GM13976 (cell line): ENCODE measurements at regions not wholly inside any gene's neighbourhood (a gene's known extent, or its start where the extent isn't known, plus 50 kb on each side); places are given as distances from the start of the nearest gene placed in this dataset.
A peak's percentile ranks its signal among the peaks of the same experiment; 100 is the strongest.

Source experiments
- DNase-seq: peaks from one replicate; pipeline ENCODE4 v3.0.0; 2012; ENCODE audit warnings: low spot score
- in situ Hi-C: fragments of 300-500 bp; cut with MboI; formaldehyde crosslinking; loops from one replicate; pipeline ENCODE4 v1.12.0; 2022; ENCODE audit warnings: low sequenced_read_pairs, mixed read lengths, inconsistent platforms; ENCODE audit not compliant: unreplicated experiment
- TF ChIP-seq, protein P1 (sequence below): IDR thresholded peaks from 2 replicates; pipeline ENCODE4 v1.5.1; 2012; ENCODE audit warnings: borderline replicate concordance, mild to moderate bottlenecking; ENCODE audit not compliant: insufficient read depth; ENCODE audit errors: extremely low read depth, missing control alignments, control extremely low read depth

DNA sequence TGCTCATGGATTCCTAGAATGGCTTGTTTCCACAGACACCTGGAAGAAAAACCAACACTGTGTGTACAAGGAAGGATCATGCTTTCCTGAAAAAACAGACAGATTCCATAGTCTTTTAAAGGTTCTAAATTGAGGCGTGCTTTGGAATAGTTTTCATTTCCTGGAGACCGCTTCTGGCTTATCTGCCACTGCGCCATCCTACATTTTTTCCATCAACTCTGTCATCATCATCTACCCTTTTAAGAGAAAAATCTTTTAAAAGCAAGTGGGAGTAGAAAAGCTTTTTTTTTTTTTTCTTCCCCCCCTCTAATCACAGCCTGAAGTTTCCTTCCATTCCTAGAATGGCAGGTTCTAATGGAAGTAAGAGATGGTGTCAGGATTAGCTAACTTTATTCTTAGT is 379.4 kb upstream of the C2CD4B start:
- in situ Hi-C loops: no loop called here
- no peak for DNase-seq
- TF ChIP-seq, protein P1, sequence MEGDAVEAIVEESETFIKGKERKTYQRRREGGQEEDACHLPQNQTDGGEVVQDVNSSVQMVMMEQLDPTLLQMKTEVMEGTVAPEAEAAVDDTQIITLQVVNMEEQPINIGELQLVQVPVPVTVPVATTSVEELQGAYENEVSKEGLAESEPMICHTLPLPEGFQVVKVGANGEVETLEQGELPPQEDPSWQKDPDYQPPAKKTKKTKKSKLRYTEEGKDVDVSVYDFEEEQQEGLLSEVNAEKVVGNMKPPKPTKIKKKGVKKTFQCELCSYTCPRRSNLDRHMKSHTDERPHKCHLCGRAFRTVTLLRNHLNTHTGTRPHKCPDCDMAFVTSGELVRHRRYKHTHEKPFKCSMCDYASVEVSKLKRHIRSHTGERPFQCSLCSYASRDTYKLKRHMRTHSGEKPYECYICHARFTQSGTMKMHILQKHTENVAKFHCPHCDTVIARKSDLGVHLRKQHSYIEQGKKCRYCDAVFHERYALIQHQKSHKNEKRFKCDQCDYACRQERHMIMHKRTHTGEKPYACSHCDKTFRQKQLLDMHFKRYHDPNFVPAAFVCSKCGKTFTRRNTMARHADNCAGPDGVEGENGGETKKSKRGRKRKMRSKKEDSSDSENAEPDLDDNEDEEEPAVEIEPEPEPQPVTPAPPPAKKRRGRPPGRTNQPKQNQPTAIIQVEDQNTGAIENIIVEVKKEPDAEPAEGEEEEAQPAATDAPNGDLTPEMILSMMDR: no peak

DNA sequence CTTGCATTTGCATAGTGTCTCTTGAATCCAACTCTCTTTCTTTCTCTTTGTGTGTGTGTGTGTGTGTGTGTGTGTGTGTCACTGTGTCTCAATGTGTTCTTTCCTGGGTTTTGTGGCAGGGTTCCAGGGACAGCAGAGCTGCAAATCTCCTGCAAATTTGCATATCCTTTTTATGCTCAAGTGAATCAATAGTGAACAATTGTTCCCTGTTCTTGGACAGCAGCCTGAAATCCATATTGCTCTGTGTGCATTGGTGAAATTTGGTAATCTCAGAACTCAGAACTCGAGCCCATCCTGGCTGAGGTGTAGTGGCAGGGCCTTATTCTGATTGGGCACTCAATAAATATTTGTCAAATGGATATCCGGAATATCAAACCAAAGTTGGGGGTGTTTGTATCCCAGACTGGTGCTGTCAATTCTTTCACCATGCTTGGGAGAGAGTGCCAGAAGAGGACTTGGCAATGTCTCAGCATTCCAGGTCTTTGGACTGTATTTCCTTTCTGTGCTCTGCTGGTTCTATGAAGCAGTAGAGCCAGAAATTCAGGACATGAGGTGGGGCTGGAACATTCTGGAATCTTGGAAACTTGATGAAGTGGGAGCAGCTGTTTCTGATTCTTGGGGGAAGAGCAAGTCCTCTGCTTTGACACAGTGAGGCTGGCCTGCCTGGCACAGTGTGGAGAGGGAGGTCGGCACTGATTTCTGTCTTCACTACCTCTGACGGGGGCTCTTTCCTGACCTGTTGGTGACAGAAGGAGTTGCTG is 380.6 kb upstream of the C2CD4B start:
- in situ Hi-C loops: no loop called here
- no peak for DNase-seq
- TF ChIP-seq, protein P1: no peak

DNA sequence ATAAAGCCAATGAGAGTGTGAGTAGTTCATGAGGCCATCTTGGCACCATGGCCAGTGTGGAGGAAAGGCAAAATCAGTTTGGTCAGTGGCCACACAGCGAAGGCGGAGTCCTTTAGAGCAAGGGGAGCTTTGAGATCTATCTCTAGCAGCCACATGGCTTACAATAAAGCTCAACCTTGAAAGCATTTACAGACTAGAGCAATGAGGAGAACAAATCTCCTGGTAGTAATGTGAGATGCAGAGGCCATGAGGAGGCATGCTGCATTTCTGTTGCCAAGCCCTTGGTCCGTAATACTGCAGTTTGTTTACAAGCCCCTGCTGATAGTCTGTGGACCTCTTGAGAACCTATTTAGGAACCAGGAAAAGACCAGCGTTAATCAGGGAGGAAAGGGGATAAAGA is 381.5 kb upstream of the C2CD4B start:
- in situ Hi-C loops: no loop called here

DNA sequence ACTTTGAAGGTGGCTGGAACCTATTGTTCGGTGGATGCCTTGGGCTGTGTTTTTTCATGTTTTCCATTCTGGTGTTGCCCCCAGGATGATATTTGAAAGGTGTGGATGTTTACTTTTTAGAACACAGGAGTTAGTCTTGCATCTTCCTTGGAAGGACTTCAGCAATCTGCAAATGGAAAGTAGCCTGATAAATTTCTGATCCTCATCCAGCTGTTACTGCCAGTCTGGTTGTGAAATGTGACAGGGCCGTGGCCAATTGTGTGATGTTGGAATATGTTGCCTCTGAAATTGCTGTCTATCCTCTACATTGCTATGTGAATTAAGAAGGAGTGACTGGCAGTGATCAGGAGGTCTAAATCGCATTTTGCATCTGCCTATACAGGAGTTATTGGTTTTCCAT is 382.5 kb upstream of the C2CD4B start:
- in situ Hi-C loops: no loop called here
- no peak for DNase-seq
- TF ChIP-seq, protein P1: no peak

More for the DNA sequence above, 381.5 kb upstream of the C2CD4B start:
- DNase-seq: no peak
- TF ChIP-seq, protein P1: no peak

DNA sequence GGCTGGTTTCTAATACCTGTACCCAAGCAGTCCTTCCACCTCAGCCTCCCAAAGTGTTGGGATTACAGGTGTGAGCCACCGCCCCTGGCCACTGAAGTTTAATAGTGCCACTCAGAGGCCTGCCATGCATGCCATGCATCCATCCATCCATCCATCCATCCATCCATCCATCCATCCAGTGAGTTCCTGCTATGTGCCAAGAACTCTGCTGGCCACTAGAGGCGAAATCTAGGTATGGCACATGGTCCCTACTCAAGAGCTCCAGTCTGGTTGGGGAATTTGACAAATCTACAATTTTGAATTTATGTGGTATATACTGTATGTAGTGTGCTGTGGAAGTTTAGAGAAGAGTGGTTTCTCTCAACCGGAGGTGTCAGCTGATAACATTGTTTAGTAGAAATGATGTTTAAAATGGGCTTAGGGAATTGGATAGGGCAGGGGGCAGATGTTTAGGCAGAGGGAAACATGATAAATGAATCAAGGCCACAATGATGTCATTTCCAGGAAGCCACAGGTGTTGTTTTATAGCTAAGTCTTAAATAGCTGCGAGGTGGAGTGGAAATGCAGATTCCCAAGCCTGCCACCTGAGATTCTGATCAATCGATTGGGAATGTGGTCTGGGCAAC is 384.4 kb upstream of the C2CD4B start:
- TF ChIP-seq, protein P1: peak; percentile 38
- in situ Hi-C loops: no loop called here
- no peak for DNase-seq

DNA sequence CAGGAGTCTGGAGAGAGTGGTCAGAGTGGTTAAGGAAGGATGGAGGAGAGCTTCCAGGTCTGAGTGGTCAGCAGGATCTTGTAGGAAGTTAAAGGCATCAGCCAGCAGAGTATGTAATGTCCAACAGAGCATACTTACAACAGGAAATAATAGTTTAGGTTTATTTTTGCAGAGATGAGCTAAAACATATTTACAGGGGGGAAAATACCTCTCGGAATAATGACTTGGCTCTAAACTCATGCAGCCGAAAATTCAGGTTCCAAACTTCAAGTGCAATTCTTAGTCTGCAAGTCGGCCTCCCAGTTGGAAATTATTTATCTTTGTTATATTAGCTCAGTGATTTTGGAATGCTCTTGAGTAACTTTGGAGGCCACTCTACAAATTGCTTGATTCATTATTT is 385.0 kb upstream of the C2CD4B start:
- no peak for DNase-seq
- in situ Hi-C loops: no loop called here
- TF ChIP-seq, protein P1: no peak
